Central memory CD8-positive, alpha-beta T cell (primary cell): ENCODE measurements at regions not wholly inside any gene's neighbourhood (a gene's known extent, or its start where the extent isn't known, plus 50 kb on each side); places are given as distances from the start of the nearest gene placed in this dataset.

ENCODE experiments used
- ATAC-seq: fragments of 150-1000 bp; cut with Tn5 transposase; replicated peaks from 2 replicates; pipeline ENCODE4 v1.10.0; 2022; ENCODE audit warnings: mild to moderate bottlenecking, moderate FRiP score, moderate number of reproducible peaks; ENCODE audit not compliant: poor library complexity, severe bottlenecking; ENCODE audit errors: extremely low read depth
- DNase-seq, 2 donors: peaks; one replicate each; pipeline ENCODE4 v3.0.0; 2021; ENCODE audit warnings: low spot score in 2 of 2
- H3K27ac Mint-ChIP-seq: one replicate; pipeline ENCODE4 v1.8.0; 2022; ENCODE audit warnings: low read depth, mild to moderate bottlenecking, moderate library complexity, mixed read lengths
- H3K27me3 Mint-ChIP-seq: one replicate; pipeline ENCODE4 v1.8.0; 2022; ENCODE audit warnings: mixed read lengths
- H3K36me3 Mint-ChIP-seq: one replicate; pipeline ENCODE4 v1.8.0; 2022; ENCODE audit warnings: mild to moderate bottlenecking, moderate library complexity, mixed read lengths; ENCODE audit not compliant: insufficient read depth
- H3K4me1 Mint-ChIP-seq: one replicate; pipeline ENCODE4 v1.8.0; 2022; ENCODE audit warnings: mixed read lengths
- H3K4me3 Mint-ChIP-seq: one replicate; pipeline ENCODE4 v1.8.0; 2022; ENCODE audit warnings: mild to moderate bottlenecking, moderate library complexity, mixed read lengths
- H3K9me3 Mint-ChIP-seq: one replicate; pipeline ENCODE4 v1.8.0; 2022; ENCODE audit warnings: mixed read lengths

DNA sequence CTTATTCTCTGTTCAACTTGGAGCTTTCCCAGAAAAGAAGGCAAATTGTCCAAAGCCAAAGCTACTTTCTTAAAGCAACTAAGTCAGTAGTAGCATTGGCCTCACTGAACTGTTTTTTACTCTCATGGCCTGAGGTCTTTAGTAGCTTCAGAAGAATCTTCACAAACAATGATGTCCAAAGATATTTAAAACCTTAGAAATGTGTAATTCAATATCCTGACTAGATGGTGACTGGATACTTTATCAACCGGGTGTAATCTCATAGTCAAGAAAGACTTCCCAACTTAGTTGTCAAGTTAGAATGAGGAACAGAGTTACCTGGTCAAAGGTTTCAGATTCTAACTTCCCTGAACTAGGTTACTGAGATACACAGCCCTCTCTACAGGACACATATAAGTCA, 226.3 kb upstream of the ARHGEF26 start:
- Mint-ChIP-seq H3K36me3 (peaks cover 2% of the 10 kb centered on the region), H3K4me3 (no peak overlapping the region), H3K4me1 (no peaks in the 10 kb centered on the region), H3K27ac (no peak overlapping the region), H3K27me3 (no peaks in the 10 kb centered on the region), H3K9me3 (no peaks in the 10 kb centered on the region)
- DNase-seq, result no peak
- ATAC-seq, result no peak

DNA sequence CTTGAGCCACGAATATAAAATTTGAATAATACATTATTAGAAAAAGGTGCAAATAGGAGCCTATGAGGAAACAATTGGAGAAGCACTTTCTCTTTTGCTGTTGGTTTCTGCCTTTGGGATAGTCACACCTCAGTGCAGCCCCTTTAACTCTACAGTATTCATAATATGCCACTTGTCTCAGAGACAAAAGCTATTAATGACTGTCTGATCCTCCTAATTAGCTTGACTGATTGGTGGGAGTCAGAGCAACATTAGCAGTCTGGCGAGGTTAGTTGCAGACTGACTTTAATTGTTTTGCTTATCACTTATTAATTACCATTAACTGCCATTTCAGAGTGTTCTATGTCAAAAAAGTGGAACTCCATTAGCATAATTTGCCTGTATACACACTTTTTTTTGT, 225.0 kb upstream of the ARHGEF26 start:
- Mint-ChIP-seq H3K4me3 (no peak overlapping the region), H3K36me3 (peaks cover 2% of the 10 kb centered on the region), H3K4me1 (no peaks in the 10 kb centered on the region), H3K27ac (no peak overlapping the region), H3K9me3 (no peaks in the 10 kb centered on the region), H3K27me3 (no peaks in the 10 kb centered on the region)
- DNase-seq (no peak), ATAC-seq (no peak)

DNA sequence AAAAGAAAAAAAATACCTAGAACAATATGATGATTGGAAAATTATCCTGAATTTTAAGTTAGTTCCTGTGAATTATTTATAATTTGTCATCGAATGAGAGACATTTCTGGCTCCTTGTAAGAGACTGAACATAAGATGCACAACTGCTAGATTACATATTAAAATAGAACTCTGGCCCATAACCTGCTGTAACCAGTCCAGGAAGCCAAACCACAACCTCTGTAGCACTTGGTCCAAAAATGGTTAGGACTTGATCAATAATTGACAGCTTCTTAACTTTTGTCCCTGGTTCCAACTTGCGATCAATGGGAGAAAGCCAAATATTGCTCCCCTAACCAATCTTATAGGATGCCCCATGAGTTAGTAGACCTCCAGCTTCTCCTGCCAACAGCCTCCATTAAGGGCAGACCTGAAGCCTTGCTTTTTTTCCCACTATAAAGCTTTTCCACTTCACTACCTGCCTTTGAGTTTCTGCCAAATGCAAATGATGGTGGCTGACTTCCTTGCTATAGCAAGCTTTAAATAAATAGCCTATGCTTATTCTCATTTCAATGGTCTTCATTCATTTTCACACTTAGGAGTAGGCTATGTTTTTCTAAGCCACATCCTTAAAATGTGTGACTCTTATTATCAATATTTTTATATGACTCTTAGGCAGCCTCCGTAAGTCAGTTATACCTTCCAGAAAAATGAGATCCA, 224.0 kb upstream of the ARHGEF26 start:
- no peaks in the 10 kb centered on the region for H3K27me3 Mint-ChIP-seq
- H3K4me3 Mint-ChIP-seq, result no peak overlapping the region
- H3K4me1 Mint-ChIP-seq, result no peaks in the 10 kb centered on the region
- H3K27ac Mint-ChIP-seq, result no peak overlapping the region
- DNase-seq (no peak), ATAC-seq (no peak)
- no peaks in the 10 kb centered on the region for H3K9me3 Mint-ChIP-seq
- peaks cover 2% of the 10 kb centered on the region for H3K36me3 Mint-ChIP-seq

DNA sequence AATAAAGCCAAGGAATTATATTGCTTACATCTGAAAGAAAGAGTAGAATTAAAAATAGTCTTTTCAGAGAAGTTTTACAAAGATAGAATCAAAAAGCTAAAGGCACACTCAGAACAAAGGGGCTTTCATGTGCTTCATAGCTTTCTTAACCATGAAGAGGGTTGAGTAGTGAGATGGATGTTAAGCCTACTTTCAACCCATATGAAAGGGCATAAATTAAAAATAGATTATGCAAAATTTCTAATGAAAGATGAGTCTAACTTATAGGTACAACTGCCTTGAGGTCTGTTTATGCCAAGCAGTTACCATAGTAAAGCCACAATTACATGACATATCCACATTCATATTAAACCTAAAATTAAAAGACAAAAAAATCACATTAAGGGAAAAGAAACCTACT, 223.3 kb upstream of the ARHGEF26 start:
- DNase-seq (no peak), ATAC-seq (no peak)
- Mint-ChIP-seq H3K36me3 (peaks cover 2% of the 10 kb centered on the region), H3K27me3 (no peaks in the 10 kb centered on the region), H3K27ac (no peak overlapping the region), H3K9me3 (no peaks in the 10 kb centered on the region), H3K4me1 (no peaks in the 10 kb centered on the region), H3K4me3 (no peak overlapping the region)

DNA sequence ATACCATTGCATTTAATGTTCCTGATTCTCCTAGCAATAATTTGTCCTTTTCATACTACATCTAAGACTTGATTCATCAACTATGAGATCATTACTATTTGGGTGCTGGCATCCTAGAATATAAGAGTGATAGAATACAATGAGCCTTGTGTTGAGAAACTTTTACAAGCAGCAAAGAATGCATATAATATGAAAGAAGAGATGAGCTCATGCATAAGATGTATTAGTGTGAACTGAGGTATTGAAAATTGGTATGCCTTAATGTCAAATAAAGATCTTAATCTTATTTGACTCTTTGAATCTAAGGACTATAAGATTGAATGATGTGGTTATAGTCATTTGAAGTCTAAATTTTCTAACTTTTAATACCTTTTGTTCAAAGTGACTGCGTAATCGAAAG, 220.0 kb upstream of the ARHGEF26 start:
- DNase-seq, result no peak
- no peak for ATAC-seq
- H3K4me1 Mint-ChIP-seq, result no peaks in the 10 kb centered on the region
- no peaks in the 10 kb centered on the region for H3K36me3 Mint-ChIP-seq
- peaks cover 7% of the 10 kb centered on the region for H3K27me3 Mint-ChIP-seq
- peaks cover 5% of the 10 kb centered on the region for H3K9me3 Mint-ChIP-seq
- no peak overlapping the region for H3K27ac Mint-ChIP-seq
- no peak overlapping the region for H3K4me3 Mint-ChIP-seq

DNA sequence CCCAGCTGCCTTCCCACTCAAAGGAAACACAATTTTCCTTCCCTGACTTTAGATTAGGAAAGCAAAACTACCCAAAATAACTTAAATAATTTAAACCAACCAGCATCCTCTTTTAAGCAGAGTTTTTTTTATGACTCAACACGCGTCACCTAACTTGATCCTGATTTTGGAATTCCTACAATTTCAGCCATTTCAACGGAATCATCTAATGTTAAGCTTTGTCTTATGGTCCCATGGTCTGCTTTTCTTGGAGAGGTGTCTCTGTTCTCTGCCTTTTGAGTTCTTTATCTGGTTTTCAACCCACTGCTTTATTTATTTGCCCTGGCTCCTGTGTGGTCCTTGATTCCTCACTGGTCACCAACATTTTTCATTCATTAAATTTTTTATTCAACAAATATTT, 219.2 kb upstream of the ARHGEF26 start:
- ATAC-seq, result no peak
- H3K27me3 Mint-ChIP-seq, result peaks cover 7% of the 10 kb centered on the region
- H3K4me1 Mint-ChIP-seq, result no peaks in the 10 kb centered on the region
- no peak for DNase-seq
- H3K9me3 Mint-ChIP-seq, result peaks cover 5% of the 10 kb centered on the region
- H3K4me3 Mint-ChIP-seq, result no peak overlapping the region
- H3K27ac Mint-ChIP-seq, result no peak overlapping the region
- no peaks in the 10 kb centered on the region for H3K36me3 Mint-ChIP-seq

DNA sequence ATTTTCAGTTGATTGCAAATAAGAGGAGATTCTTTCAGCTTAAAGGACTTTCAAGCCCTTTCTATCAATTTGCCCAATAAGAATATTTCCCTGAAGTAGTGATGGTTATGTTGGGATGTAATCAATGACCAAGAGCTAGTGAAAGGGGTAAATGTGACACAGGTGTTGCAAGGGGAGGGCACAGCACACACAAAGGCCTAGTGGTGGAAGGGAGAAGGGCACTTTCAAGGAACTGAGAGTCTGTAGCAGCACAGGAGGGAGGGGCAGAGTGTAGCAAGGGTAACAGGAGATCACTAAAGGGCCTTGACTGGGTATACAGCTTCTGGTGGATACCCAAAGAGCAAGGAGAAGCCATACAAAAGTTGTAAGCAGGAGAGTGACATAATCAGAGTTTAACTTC, 217.8 kb upstream of the ARHGEF26 start:
- Mint-ChIP-seq H3K9me3 (peaks cover 5% of the 10 kb centered on the region), H3K27ac (no peak overlapping the region), H3K4me3 (no peak overlapping the region), H3K4me1 (no peaks in the 10 kb centered on the region), H3K27me3 (peaks cover 7% of the 10 kb centered on the region), H3K36me3 (no peaks in the 10 kb centered on the region)
- DNase-seq (no peak), ATAC-seq (no peak)

DNA sequence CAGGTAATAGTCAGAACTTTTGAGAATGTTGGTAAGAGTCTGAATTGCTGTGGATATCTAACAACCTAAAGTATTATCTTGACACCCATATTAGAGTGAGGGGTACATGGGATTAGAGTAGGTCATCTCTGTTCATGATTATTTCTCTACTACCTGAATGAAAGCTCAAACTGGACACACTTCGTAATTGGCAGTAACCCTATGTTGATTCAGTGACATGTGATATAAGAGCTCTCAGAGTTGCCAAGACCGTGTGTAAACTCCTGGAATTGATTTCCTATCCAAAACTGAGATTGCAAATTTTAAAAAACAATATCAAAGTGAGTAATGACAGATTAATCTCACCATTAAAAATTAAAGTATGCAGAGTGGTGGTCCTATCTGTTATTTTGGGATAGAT, 214.8 kb upstream of the ARHGEF26 start:
- H3K36me3 Mint-ChIP-seq, result no peaks in the 10 kb centered on the region
- H3K27ac Mint-ChIP-seq, result no peak overlapping the region
- DNase-seq, result no peak
- H3K9me3 Mint-ChIP-seq, result peaks cover 5% of the 10 kb centered on the region
- no peak for ATAC-seq
- no peaks in the 10 kb centered on the region for H3K4me1 Mint-ChIP-seq
- H3K4me3 Mint-ChIP-seq, result no peak overlapping the region
- H3K27me3 Mint-ChIP-seq, result peaks cover 7% of the 10 kb centered on the region

DNA sequence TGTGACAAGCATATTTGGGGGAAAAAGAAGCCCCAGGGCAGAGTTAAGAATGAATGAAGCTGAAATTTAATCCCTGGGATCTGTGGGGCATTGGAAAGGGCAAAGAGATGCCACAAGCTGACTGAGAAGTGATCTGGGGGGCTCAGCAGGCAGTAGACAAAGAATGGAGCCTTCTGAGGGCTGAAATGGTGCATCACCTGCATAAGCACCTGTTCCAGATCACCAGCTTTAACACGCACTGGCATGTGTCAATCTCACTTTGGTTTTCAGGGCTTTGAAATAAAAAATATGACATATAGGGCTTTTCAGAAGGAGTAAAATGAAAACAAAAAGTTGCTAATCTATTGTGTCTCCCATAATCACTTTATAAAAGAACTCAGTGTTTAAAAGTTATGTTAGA, 210.8 kb upstream of the ARHGEF26 start:
- DNase-seq (no peak), ATAC-seq (no peak)
- Mint-ChIP-seq H3K4me3 (no peak overlapping the region), H3K27ac (no peak overlapping the region), H3K36me3 (no peaks in the 10 kb centered on the region), H3K4me1 (no peaks in the 10 kb centered on the region), H3K9me3 (no peaks in the 10 kb centered on the region), H3K27me3 (peaks cover 5% of the 10 kb centered on the region)

DNA sequence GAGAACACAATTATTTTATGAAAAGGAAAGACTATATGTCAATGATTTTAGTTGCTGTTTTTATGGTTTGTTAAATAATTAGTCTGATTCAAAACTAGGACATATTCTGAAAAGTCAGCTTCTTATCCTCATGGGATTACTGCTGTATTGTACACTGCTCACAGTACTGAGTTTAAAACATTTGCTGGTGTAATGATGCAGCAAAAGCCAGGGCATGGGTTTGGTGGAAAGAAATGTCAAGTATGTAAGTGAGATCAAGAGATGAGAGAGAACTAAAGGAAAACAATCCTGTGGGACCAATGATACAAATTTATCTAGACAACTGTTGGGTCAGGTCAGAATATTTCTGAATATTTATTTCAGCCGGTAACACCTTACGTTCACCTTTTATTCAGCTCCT, 210.1 kb upstream of the ARHGEF26 start:
- DNase-seq (no peak), ATAC-seq (no peak)
- H3K4me1 Mint-ChIP-seq, result no peaks in the 10 kb centered on the region
- peaks cover 5% of the 10 kb centered on the region for H3K27me3 Mint-ChIP-seq
- H3K9me3 Mint-ChIP-seq, result no peaks in the 10 kb centered on the region
- H3K27ac Mint-ChIP-seq, result no peak overlapping the region
- no peak overlapping the region for H3K4me3 Mint-ChIP-seq
- no peaks in the 10 kb centered on the region for H3K36me3 Mint-ChIP-seq

DNA sequence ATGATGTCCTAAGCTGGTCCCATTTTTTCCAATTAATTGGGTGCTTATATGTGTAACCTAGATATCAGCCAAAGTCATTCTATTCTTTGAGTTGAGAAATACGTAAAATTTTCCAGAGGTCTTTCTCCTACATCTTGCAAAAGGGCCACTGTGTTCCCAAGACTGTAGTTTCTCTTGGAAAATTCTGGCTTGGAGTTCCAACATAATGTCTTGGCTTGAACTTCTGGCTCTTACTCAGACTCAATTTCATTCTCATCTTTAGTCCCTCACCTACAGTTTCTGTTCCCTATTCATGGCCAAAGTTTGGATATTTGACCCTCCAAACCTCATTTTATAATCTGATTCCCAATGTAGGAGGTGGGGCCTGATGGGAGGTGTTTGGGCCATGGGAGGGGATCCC, 201.4 kb upstream of the ARHGEF26 start:
- H3K4me1 Mint-ChIP-seq, result no peaks in the 10 kb centered on the region
- H3K9me3 Mint-ChIP-seq, result no peaks in the 10 kb centered on the region
- no peak overlapping the region for H3K27ac Mint-ChIP-seq
- ATAC-seq (no peak), DNase-seq (no peak)
- H3K4me3 Mint-ChIP-seq, result no peak overlapping the region
- H3K36me3 Mint-ChIP-seq, result peaks cover under 1% of the 10 kb centered on the region
- H3K27me3 Mint-ChIP-seq, result peaks cover 33% of the 10 kb centered on the region

DNA sequence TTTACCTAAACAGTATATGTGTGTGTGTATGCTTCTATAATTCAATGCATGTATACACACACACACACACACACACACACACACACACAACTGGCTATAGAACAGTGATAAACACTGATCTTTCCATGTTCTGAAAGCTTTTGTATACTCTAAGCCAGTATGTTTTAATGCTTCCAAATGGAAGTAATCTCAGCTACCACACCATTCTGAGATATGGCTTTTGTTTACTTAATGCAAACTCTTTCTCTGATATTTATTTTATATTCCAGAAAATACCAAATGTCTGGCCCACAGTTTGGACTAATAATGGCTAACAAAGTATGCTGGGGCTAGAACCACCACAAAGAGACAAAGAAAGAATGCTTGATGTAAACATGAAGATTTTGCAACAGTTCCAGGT, 199.4 kb upstream of the ARHGEF26 start:
- H3K4me1 Mint-ChIP-seq, result no peaks in the 10 kb centered on the region
- DNase-seq (no peak), ATAC-seq (no peak)
- peaks cover 29% of the 10 kb centered on the region for H3K27me3 Mint-ChIP-seq
- H3K36me3 Mint-ChIP-seq, result peaks cover 1% of the 10 kb centered on the region
- no peak overlapping the region for H3K4me3 Mint-ChIP-seq
- H3K9me3 Mint-ChIP-seq, result no peaks in the 10 kb centered on the region
- H3K27ac Mint-ChIP-seq, result no peak overlapping the region

DNA sequence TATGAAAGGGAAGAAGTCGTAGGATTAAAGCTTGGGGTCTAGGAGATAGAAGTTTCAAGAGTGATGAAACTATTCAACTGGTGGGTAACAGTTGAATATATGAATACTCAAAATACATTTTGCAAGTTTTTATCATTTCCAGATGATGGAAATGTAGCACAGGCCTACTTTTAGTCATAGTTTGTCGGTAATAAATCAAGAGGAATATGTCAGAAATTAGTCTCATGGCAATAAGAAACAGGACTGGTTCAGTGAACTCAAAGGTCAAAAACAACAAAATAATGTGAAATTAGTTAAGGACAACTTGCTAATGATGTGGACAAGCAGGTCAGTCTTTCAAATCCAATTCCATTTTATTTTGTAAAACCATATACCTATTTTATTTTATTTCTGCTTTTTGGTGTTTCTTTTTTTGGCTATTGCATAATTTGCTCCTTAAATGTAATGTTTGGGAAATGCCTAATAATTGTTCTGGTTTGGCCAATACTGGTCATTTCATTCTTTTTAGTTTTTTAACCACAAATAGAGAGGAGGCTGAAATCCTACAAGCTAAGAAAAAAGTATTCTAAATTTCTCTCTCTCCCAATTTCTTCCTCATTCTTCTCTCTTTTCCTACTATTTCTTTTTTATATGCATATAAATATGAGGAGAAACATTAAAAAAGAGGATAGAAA, 195.2 kb upstream of the ARHGEF26 start:
- H3K4me3 Mint-ChIP-seq, result no peak overlapping the region
- peaks cover 1% of the 10 kb centered on the region for H3K36me3 Mint-ChIP-seq
- DNase-seq, result no peak
- H3K4me1 Mint-ChIP-seq, result no peaks in the 10 kb centered on the region
- no peaks in the 10 kb centered on the region for H3K9me3 Mint-ChIP-seq
- no peak for ATAC-seq
- peaks cover 23% of the 10 kb centered on the region for H3K27me3 Mint-ChIP-seq
- H3K27ac Mint-ChIP-seq, result no peak overlapping the region
